ENCODE measurements at regions not wholly inside any gene's neighbourhood (a gene's known extent, or its start where the extent isn't known, plus 50 kb on each side); places are given as distances from the start of the nearest gene placed in this dataset.
"Not testable (repeated sequence)": the region's sequence is repeated elsewhere in the genome, so short reads cannot be mapped to it uniquely, and the experiment has no call there.

GRCh38 chr5:86302643-86303042, 315.1 kb upstream of the COX7C start:
- intact Hi-C loops (cut with micrococcal nuclease); DNase-seq (ENCODE audit: low spot score); H3K27ac Mint-ChIP-seq; H3K9me3 Mint-ChIP-seq; H3K4me1 Mint-ChIP-seq (ENCODE audit: low read depth); H3K36me3 Mint-ChIP-seq (ENCODE audit: low read depth); H3K4me3 Mint-ChIP-seq (ENCODE audit: low read depth); H3K27me3 Mint-ChIP-seq (ENCODE audit: low read depth): not testable (repeated sequence)

GRCh38 chr5:86305050-86305449, 312.7 kb upstream of the COX7C start:
- H3K4me3 Mint-ChIP-seq (ENCODE audit: low read depth); H3K9me3 Mint-ChIP-seq; DNase-seq (ENCODE audit: low spot score); H3K36me3 Mint-ChIP-seq (ENCODE audit: low read depth); H3K27ac Mint-ChIP-seq; H3K4me1 Mint-ChIP-seq (ENCODE audit: low read depth); H3K27me3 Mint-ChIP-seq (ENCODE audit: low read depth); intact Hi-C loops (cut with micrococcal nuclease): not testable (repeated sequence)

- intact Hi-C loops (cut with micrococcal nuclease), result no loop called here
- no peak for DNase-seq (ENCODE audit: low spot score)
- Mint-ChIP-seq H3K4me1 (ENCODE audit: low read depth) (no peaks in the 10 kb centered on the region), H3K36me3 (ENCODE audit: low read depth) (no peaks in the 10 kb centered on the region), H3K4me3 (ENCODE audit: low read depth) (no peak overlapping the region), H3K9me3 (no peaks in the 10 kb centered on the region), H3K27me3 (ENCODE audit: low read depth) (no peaks in the 10 kb centered on the region), H3K27ac (no peak overlapping the region)
Measured at GRCh38 chr5:86314951-86315350, 302.8 kb upstream of the COX7C start.

- no peaks in the 10 kb centered on the region for H3K4me1 Mint-ChIP-seq (ENCODE audit: low read depth)
- no peaks in the 10 kb centered on the region for H3K36me3 Mint-ChIP-seq (ENCODE audit: low read depth)
- DNase-seq (ENCODE audit: low spot score), result no peak
- H3K9me3 Mint-ChIP-seq, result no peaks in the 10 kb centered on the region
- intact Hi-C loops (cut with micrococcal nuclease), result no loop called here
- no peaks in the 10 kb centered on the region for H3K27me3 Mint-ChIP-seq (ENCODE audit: low read depth)
- H3K4me3 Mint-ChIP-seq (ENCODE audit: low read depth), result no peak overlapping the region
- H3K27ac Mint-ChIP-seq, result no peak overlapping the region
Measured at GRCh38 chr5:86320266-86320665, 297.5 kb upstream of the COX7C start.

- H3K9me3 Mint-ChIP-seq, result no peaks in the 10 kb centered on the region
- no peak for DNase-seq (ENCODE audit: low spot score)
- intact Hi-C loops (cut with micrococcal nuclease), result no loop called here
- H3K36me3 Mint-ChIP-seq (ENCODE audit: low read depth), result no peaks in the 10 kb centered on the region
- H3K4me1 Mint-ChIP-seq (ENCODE audit: low read depth), result no peaks in the 10 kb centered on the region
- H3K27me3 Mint-ChIP-seq (ENCODE audit: low read depth), result no peaks in the 10 kb centered on the region
- no peak overlapping the region for H3K4me3 Mint-ChIP-seq (ENCODE audit: low read depth)
- no peak overlapping the region for H3K27ac Mint-ChIP-seq
Measured at GRCh38 chr5:86329318-86329717, 288.4 kb upstream of the COX7C start.

GRCh38 chr5:86330736-86331135, 287.0 kb upstream of the COX7C start:
- H3K27ac Mint-ChIP-seq, result no peak overlapping the region
- H3K27me3 Mint-ChIP-seq (ENCODE audit: low read depth), result no peaks in the 10 kb centered on the region
- no peaks in the 10 kb centered on the region for H3K4me1 Mint-ChIP-seq (ENCODE audit: low read depth)
- no peaks in the 10 kb centered on the region for H3K36me3 Mint-ChIP-seq (ENCODE audit: low read depth)
- intact Hi-C loops (cut with micrococcal nuclease), result no loop called here
- no peak overlapping the region for H3K4me3 Mint-ChIP-seq (ENCODE audit: low read depth)
- no peaks in the 10 kb centered on the region for H3K9me3 Mint-ChIP-seq
- DNase-seq (ENCODE audit: low spot score), result no peak

- Mint-ChIP-seq H3K9me3 (no peaks in the 10 kb centered on the region), H3K4me1 (ENCODE audit: low read depth) (no peaks in the 10 kb centered on the region), H3K36me3 (ENCODE audit: low read depth) (no peaks in the 10 kb centered on the region), H3K27ac (no peak overlapping the region), H3K27me3 (ENCODE audit: low read depth) (no peaks in the 10 kb centered on the region), H3K4me3 (ENCODE audit: low read depth) (no peak overlapping the region)
- intact Hi-C loops (cut with micrococcal nuclease), result no loop called here
- DNase-seq (ENCODE audit: low spot score), result no peak
Measured at GRCh38 chr5:86332851-86333250, 284.9 kb upstream of the COX7C start.

GRCh38 chr5:86337667-86338460, 279.9 kb upstream of the COX7C start:
- no peaks in the 10 kb centered on the region for H3K27me3 Mint-ChIP-seq (ENCODE audit: low read depth)
- no peak overlapping the region for H3K4me3 Mint-ChIP-seq (ENCODE audit: low read depth)
- no peaks in the 10 kb centered on the region for H3K4me1 Mint-ChIP-seq (ENCODE audit: low read depth)

GRCh38 chr5:86354664-86355063, 263.1 kb upstream of the COX7C start:
- H3K27ac Mint-ChIP-seq, result no peak overlapping the region
- intact Hi-C loops (cut with micrococcal nuclease), result no loop called here
- peaks cover 1% of the 10 kb centered on the region for H3K27me3 Mint-ChIP-seq (ENCODE audit: low read depth)
- H3K36me3 Mint-ChIP-seq (ENCODE audit: low read depth), result no peaks in the 10 kb centered on the region
- H3K4me3 Mint-ChIP-seq (ENCODE audit: low read depth), result no peak overlapping the region
- no peak for DNase-seq (ENCODE audit: low spot score)
- no peaks in the 10 kb centered on the region for H3K4me1 Mint-ChIP-seq (ENCODE audit: low read depth)
- H3K9me3 Mint-ChIP-seq, result no peaks in the 10 kb centered on the region

More at GRCh38 chr5:86337667-86338460, 279.9 kb upstream of the COX7C start:
- no peaks in the 10 kb centered on the region for H3K36me3 Mint-ChIP-seq (ENCODE audit: low read depth)
- intact Hi-C loops (cut with micrococcal nuclease), result no loop called here
- H3K9me3 Mint-ChIP-seq, result no peaks in the 10 kb centered on the region
- no peak overlapping the region for H3K27ac Mint-ChIP-seq
- DNase-seq (ENCODE audit: low spot score), result no peak

GRCh38 chr5:86360801-86361200, 256.9 kb upstream of the COX7C start:
- H3K27me3 Mint-ChIP-seq (ENCODE audit: low read depth), result peaks cover 5% of the 10 kb centered on the region

GRCh38 chr5:86371061-86371460, 246.7 kb upstream of the COX7C start:
- Mint-ChIP-seq H3K27ac (no peak overlapping the region), H3K27me3 (ENCODE audit: low read depth) (no peaks in the 10 kb centered on the region), H3K4me3 (ENCODE audit: low read depth) (no peak overlapping the region), H3K9me3 (no peaks in the 10 kb centered on the region), H3K36me3 (ENCODE audit: low read depth) (no peaks in the 10 kb centered on the region), H3K4me1 (ENCODE audit: low read depth) (no peaks in the 10 kb centered on the region)
- intact Hi-C loops (cut with micrococcal nuclease), result no loop called here
- no peak for DNase-seq (ENCODE audit: low spot score)

More at GRCh38 chr5:86360801-86361200, 256.9 kb upstream of the COX7C start:
- no peaks in the 10 kb centered on the region for H3K36me3 Mint-ChIP-seq (ENCODE audit: low read depth)
- no peak overlapping the region for H3K27ac Mint-ChIP-seq
- DNase-seq (ENCODE audit: low spot score), result no peak
- intact Hi-C loops (cut with micrococcal nuclease), result no loop called here
- no peaks in the 10 kb centered on the region for H3K9me3 Mint-ChIP-seq
- peaks cover 4% of the 10 kb centered on the region for H3K4me1 Mint-ChIP-seq (ENCODE audit: low read depth)
- no peak overlapping the region for H3K4me3 Mint-ChIP-seq (ENCODE audit: low read depth)

- no peaks in the 10 kb centered on the region for H3K27me3 Mint-ChIP-seq (ENCODE audit: low read depth)
- no peaks in the 10 kb centered on the region for H3K9me3 Mint-ChIP-seq
- intact Hi-C loops (cut with micrococcal nuclease), result no loop called here
- no peaks in the 10 kb centered on the region for H3K4me1 Mint-ChIP-seq (ENCODE audit: low read depth)
- no peaks in the 10 kb centered on the region for H3K36me3 Mint-ChIP-seq (ENCODE audit: low read depth)
- H3K4me3 Mint-ChIP-seq (ENCODE audit: low read depth), result no peak overlapping the region
- no peak overlapping the region for H3K27ac Mint-ChIP-seq
- DNase-seq (ENCODE audit: low spot score), result no peak
Measured at GRCh38 chr5:86374611-86375010, 243.1 kb upstream of the COX7C start.

GRCh38 chr5:86376214-86376613, 241.5 kb upstream of the COX7C start:
- Mint-ChIP-seq H3K36me3 (ENCODE audit: low read depth) (no peaks in the 10 kb centered on the region), H3K4me1 (ENCODE audit: low read depth) (no peaks in the 10 kb centered on the region), H3K9me3 (no peaks in the 10 kb centered on the region), H3K4me3 (ENCODE audit: low read depth) (no peak overlapping the region), H3K27me3 (ENCODE audit: low read depth) (no peaks in the 10 kb centered on the region), H3K27ac (no peak overlapping the region)
- DNase-seq (ENCODE audit: low spot score), result no peak
- intact Hi-C loops (cut with micrococcal nuclease), result no loop called here

- no peak overlapping the region for H3K27ac Mint-ChIP-seq
- no peaks in the 10 kb centered on the region for H3K4me1 Mint-ChIP-seq (ENCODE audit: low read depth)
- no peaks in the 10 kb centered on the region for H3K27me3 Mint-ChIP-seq (ENCODE audit: low read depth)
- intact Hi-C loops (cut with micrococcal nuclease), result no loop called here
- no peaks in the 10 kb centered on the region for H3K9me3 Mint-ChIP-seq
- no peak for DNase-seq (ENCODE audit: low spot score)
- no peak overlapping the region for H3K4me3 Mint-ChIP-seq (ENCODE audit: low read depth)
- no peaks in the 10 kb centered on the region for H3K36me3 Mint-ChIP-seq (ENCODE audit: low read depth)
Measured at GRCh38 chr5:86403190-86403589, 214.6 kb upstream of the COX7C start.

Data from activated T-helper 2 cell treated with anti-CD3 and anti-CD28 coated beads, Interferon-gamma antibody, Interleukin-2, Interleukin-4, amounts not matched to agents 10 μg/mL and 5 μg/mL and 100 μg/mL, durations not matched to agents 14 hours and 24 hours and 36 hours (primary cell).